Fibroblast of the aortic adventitia (primary cell): ENCODE measurements at regions not wholly inside any gene's neighbourhood (a gene's known extent, or its start where the extent isn't known, plus 50 kb on each side); places are given as distances from the start of the nearest gene placed in this dataset.

Experiments used
- DNase-seq: peaks from one replicate; pipeline ENCODE4 v3.0.0-alpha.2; 2010; ENCODE audit warnings: low read depth
- H3K4me3 ChIP-seq: 2 replicates; pipeline ENCODE4 v1.5.1; 2011; ENCODE audit warnings: low read depth, mild to moderate bottlenecking, control low read depth, low read length, moderate library complexity
- TF ChIP-seq, protein P1 (sequence below): IDR thresholded peaks from 2 replicates; pipeline ENCODE4 v1.5.1; 2011; ENCODE audit warnings: mild to moderate bottlenecking, low read length, control low read depth, inconsistent platforms; ENCODE audit not compliant: insufficient read depth

DNA sequence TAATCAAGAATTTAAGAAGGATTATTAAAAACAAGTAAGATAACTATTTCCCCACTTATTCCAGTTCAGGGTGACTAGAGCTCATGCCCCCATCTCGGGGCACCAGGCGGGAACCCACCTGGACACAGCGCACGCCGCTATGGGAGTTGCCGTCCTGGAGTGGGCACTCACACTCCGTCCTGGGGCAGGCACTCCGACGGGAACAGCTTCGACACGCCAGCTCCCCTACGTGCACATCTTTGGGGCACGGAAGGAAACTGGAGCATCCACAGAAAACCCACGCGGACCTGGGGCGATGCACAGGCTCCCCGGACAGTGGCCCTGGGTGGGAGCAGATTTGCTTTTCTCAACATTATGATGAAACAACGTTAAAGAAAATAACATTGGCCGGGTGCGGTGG lies 52.0 kb upstream of the GATA5 start:
- H3K4me3 ChIP-seq: no peak overlapping the region
- DNase-seq: no peak
- TF ChIP-seq, protein P1, sequence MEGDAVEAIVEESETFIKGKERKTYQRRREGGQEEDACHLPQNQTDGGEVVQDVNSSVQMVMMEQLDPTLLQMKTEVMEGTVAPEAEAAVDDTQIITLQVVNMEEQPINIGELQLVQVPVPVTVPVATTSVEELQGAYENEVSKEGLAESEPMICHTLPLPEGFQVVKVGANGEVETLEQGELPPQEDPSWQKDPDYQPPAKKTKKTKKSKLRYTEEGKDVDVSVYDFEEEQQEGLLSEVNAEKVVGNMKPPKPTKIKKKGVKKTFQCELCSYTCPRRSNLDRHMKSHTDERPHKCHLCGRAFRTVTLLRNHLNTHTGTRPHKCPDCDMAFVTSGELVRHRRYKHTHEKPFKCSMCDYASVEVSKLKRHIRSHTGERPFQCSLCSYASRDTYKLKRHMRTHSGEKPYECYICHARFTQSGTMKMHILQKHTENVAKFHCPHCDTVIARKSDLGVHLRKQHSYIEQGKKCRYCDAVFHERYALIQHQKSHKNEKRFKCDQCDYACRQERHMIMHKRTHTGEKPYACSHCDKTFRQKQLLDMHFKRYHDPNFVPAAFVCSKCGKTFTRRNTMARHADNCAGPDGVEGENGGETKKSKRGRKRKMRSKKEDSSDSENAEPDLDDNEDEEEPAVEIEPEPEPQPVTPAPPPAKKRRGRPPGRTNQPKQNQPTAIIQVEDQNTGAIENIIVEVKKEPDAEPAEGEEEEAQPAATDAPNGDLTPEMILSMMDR: no peak

DNA sequence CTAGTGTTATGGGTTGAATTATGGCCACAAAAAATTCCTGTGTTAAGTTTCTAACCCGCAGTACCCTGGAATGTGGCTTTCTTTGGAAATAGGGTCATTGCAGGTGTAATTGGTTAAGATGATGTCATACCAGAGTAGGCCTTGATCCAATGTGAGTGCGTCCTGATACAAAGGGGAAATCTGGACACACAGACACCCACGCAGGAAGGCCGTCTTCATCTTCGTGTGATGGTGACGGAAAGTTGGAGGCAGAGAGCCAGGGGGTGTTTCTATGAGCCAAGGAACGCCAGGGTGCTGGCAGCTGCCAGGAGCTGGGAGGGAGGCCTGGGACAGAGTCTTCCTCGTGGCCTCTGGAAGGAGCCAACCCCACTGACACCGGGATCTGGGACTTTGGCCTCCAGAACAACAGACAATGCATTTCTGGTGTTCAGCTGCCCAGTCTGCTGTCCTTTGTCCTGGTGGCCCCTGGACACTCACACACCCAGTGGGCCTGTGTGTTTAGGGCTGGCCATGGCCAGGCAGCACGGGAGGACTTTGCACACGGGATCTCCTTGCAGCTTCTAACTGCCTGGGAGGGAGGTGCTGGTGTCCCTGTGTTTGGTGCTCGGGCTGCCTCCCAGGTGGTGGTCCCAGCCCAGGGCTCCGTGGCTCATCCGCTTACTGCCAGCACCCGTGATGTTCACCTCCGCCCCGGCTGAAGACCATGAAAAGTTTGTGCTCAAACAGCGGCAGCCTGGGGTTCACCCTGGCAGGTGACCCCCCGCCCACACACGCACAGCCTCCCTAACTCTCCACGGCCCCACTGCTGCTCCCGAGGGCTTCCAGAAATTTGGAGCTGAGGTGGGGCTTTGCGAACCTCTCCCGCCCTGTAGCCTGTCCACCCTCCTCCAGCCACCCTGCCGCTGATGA lies 53.4 kb upstream of the GATA5 start:
- TF ChIP-seq, protein P1: no peak
- no peak for DNase-seq

DNA sequence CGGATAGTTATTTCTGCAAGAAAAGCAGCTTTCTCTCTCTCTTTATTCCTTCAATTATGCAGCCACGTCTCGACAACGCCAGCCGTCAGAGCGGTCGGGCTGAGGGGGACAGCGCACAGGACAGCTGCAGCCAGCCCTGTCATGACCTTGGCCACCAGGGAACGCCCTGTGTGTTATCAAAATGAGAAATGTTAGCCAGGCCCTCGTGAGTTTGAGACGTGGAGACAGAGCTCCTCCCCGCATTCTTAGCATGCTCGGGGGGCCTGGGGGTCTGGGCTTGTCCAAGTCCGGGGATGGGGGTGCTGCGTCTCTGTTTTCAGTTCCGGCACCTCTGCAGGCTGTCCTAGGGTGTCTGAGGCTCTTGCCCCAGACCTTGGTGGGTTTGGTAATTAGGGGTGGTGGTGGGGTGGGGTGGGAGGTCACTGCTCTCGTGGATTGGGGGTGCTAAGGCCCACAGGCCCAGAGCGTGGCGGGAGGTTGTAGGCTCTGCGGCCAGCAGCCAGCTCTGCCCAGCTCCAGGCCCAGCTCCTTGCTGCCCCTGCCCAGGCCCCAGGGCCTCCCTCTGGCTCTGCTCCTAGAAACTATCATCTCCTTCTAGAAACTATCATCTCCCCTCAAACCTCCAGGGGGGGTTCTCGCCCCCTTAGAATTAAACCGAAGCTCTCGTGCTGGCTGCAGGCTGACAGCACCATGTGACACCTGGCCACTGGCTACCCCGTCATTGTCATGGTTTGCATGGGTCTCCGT lies 54.3 kb upstream of the GATA5 start:
- no peak overlapping the region for H3K4me3 ChIP-seq
- TF ChIP-seq, protein P1: no peak
- no peak for DNase-seq

More for the DNA sequence above, 53.4 kb upstream of the GATA5 start:
- H3K4me3 ChIP-seq: no peak overlapping the region

DNA sequence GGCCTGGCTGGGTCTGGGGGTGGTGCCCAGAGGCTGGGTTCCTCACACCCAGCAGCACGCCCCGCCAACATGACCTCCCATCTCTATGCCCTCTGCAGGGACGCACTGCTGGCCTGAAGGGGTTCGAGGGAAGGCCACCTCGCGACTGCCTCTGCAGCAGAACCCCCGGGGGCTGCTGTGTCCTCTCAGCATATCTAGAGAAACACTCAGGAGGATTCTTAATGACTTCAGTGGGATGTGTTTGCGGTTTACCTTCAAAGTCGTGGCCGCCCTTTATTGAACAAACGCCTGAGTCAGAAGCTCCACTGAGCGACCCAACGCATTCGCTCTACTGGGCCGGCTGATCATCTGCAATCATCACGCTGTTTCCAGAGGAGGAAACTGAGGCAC lies 54.8 kb upstream of the GATA5 start:
- H3K4me3 ChIP-seq: no peak overlapping the region
- no peak for DNase-seq
- TF ChIP-seq, protein P1: no peak

DNA sequence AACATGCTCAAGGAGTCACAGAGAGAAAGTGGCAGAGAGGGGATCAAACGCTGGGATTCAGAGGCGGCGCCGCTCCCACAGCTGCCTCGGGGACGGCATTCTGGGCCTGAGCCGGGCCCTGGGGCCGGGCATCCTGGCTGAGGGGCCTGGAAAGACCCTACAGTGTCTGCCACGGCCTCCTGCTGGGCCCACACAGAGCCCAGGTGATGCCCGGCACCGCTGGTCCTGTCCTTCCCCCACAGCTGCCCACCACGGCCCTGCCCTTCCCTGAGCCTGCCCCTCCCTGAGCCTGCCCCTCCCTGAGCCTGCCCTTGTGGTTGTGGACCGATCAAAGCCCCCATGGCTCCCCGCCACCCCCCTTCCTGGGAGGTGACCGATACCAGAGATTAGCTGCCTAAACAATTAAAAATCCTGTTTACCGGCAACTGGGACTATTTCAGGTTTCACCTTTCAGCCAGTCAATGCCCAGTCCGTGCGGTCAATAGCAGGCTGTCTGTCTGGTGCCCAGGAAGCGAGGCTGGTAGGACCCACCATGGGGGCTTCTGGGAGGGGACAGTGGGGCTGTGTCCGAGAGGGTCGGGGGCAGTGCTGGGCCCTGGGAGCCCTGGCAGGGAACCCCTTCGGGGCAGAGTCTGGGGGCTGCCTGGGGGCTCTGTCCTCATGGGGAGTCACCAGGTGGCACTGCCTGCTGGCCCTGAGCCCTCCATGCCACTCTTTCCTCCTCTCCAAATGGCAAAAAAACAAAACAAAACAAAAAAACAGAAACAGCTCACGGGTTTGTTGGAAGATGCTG lies 55.4 kb upstream of the GATA5 start:
- DNase-seq: no peak
- TF ChIP-seq, protein P1: no peak
- H3K4me3 ChIP-seq: no peak overlapping the region

DNA sequence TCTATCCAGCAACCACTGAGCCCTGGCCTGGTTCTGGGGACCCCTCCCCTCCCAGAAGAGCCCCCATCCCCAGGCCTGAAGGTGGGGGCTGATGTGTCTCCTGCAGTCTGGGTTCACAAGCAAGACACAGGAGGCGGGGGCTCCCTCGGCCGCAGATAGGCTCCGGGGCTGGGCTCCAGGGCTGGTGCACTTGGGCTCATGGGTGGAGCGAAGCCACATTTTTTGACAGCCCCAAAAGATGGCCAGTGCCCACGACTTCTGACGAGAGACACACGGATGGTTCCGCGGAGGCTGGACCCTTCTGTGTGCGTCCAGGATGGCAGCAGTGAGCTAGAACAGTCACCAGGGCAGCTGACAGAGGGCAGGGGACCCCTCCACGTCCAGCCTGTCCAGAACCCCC lies 57.1 kb upstream of the GATA5 start:
- TF ChIP-seq, protein P1: no peak
- H3K4me3 ChIP-seq: no peak overlapping the region
- DNase-seq: no peak
